ENCODE measurements at regions not wholly inside any gene's neighbourhood (a gene's known extent, or its start where the extent isn't known, plus 50 kb on each side); places are given as distances from the start of the nearest gene placed in this dataset.
"Not testable (repeated sequence)": the region's sequence is repeated elsewhere in the genome, so short reads cannot be mapped to it uniquely, and the experiment has no call there.

DNA sequence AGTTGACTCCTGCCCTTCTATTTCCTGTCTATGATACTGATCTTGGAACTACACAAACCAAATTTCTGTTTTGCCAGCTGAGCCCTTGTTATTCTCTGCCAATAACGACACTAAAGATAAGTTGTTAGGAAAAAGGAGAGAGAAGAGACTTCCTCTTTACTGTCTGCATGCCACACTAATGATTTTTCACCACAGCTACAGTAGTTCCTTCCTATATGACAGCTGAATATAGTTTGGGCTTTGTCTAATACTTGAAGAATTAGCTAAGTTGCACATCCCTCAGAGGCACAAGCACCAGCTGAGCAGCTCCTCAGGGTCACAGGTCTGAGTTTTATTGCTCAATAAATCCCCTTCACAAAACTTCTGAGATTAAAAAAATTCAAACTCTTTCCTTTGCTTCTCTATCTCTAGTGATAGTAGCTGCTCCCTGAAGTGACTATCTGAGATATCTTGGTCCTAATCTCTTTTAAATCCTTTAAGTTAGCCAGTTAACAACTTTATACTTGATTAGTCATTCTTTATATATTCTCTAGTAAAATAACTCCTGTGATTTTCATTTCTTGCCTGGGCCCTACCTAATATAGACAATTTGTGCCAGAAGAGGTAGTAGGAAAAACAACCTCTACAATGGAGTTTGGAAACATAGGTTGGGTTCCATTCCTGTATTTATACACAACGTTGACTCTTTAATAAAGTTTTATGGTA lies 253.0 kb upstream of the CNTNAP5 start:
- intact Hi-C loops (cut with DNase I) = no loop called here
- H3K27me3 ChIP-seq = no peaks in the 10 kb centered on the region
- H3K4me1 ChIP-seq = no peaks in the 10 kb centered on the region
- no peak overlapping the region for H3K27ac ChIP-seq
- H3K9me3 ChIP-seq = no peaks in the 10 kb centered on the region
- DNase-seq (no peak), ATAC-seq (no peak)
- H3K36me3 ChIP-seq = no peaks in the 10 kb centered on the region
- TF ChIP-seq, protein P1, sequence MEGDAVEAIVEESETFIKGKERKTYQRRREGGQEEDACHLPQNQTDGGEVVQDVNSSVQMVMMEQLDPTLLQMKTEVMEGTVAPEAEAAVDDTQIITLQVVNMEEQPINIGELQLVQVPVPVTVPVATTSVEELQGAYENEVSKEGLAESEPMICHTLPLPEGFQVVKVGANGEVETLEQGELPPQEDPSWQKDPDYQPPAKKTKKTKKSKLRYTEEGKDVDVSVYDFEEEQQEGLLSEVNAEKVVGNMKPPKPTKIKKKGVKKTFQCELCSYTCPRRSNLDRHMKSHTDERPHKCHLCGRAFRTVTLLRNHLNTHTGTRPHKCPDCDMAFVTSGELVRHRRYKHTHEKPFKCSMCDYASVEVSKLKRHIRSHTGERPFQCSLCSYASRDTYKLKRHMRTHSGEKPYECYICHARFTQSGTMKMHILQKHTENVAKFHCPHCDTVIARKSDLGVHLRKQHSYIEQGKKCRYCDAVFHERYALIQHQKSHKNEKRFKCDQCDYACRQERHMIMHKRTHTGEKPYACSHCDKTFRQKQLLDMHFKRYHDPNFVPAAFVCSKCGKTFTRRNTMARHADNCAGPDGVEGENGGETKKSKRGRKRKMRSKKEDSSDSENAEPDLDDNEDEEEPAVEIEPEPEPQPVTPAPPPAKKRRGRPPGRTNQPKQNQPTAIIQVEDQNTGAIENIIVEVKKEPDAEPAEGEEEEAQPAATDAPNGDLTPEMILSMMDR (IDR thresholded peaks at IDR 0.05) = no peak
- H3K4me3 ChIP-seq = no peak overlapping the region

DNA sequence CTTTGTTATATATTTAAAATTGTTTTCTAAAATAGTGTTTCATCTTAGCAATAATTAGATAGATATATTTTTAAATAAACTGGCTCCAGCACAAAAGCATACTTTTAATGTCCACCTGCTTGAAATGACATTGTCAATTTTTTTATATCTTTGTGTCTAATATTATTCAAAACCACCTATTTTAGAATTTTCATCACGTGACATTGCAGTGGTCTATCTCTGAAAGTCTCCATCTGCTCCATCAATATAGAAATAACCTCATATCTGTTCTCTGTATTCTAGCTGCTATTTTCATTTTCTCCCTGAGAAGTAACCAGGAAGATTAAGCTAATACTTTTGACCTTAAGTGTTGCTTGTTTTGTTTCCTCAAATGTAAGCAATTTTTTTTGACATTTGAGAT lies 248.0 kb upstream of the CNTNAP5 start:
- ATAC-seq (no peak), DNase-seq (no peak)
- intact Hi-C loops (cut with DNase I) = no loop called here
- TF ChIP-seq, protein P1 (IDR thresholded peaks at IDR 0.05) = no peak
- H3K4me3 ChIP-seq = no peak overlapping the region
- no peaks in the 10 kb centered on the region for H3K4me1 ChIP-seq
- H3K36me3 ChIP-seq = no peaks in the 10 kb centered on the region
- no peaks in the 10 kb centered on the region for H3K27me3 ChIP-seq
- no peaks in the 10 kb centered on the region for H3K9me3 ChIP-seq
- no peak overlapping the region for H3K27ac ChIP-seq

DNA sequence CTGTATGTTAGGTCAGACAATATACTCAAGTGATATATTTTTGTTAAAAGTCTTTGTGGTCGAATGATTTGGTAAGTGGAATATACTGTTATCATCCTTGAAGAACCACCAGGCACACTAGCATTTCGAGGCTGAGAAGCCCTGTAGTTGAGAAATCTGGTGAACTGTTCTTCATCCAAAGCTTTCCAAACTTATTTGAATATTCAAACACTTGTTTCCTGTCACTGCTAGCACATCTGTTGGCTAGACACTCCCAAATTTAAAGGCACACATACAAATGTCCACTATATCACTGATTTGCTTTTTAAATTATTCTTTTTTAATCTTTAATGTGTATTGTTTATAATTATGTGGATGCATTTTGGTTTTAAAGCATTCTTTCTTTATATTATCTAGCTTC lies 241.9 kb upstream of the CNTNAP5 start:
- no peaks in the 10 kb centered on the region for H3K9me3 ChIP-seq
- ATAC-seq (no peak), DNase-seq (no peak)
- H3K36me3 ChIP-seq = no peaks in the 10 kb centered on the region
- no peaks in the 10 kb centered on the region for H3K27me3 ChIP-seq
- H3K4me3 ChIP-seq = no peak overlapping the region
- TF ChIP-seq, protein P1 (IDR thresholded peaks at IDR 0.05) = no peak
- H3K4me1 ChIP-seq = no peaks in the 10 kb centered on the region
- intact Hi-C loops (cut with DNase I) = no loop called here
- H3K27ac ChIP-seq = no peak overlapping the region

DNA sequence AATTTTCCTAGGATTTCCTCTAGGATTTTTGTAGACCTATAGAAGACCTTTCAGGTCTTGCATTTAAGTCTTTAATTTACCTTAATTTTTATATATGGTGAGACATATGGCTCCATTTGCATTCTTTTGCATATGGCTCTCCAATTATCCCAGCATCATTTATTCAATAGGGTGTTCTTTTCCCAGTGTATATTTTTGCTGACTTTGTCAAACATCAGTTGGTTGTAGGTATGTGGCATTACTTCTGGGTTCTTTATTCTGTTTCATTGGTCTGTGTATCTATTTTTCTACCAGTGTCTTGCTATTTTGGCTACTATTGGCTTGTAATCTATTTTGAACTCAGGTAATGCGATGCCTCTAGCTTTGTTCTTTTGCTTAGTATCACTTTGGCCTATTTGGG lies 239.8 kb upstream of the CNTNAP5 start:
- Histone ChIP-seq H3K4me1 (no peaks in the 10 kb centered on the region), H3K27me3 (no peaks in the 10 kb centered on the region), H3K9me3 (no peaks in the 10 kb centered on the region), H3K4me3 (no peak overlapping the region), H3K36me3 (no peaks in the 10 kb centered on the region), H3K27ac (no peak overlapping the region)
- intact Hi-C loops (cut with DNase I) = no loop called here
- ATAC-seq (no peak), DNase-seq (no peak)
- TF ChIP-seq, protein P1 (IDR thresholded peaks at IDR 0.05) = no peak

DNA sequence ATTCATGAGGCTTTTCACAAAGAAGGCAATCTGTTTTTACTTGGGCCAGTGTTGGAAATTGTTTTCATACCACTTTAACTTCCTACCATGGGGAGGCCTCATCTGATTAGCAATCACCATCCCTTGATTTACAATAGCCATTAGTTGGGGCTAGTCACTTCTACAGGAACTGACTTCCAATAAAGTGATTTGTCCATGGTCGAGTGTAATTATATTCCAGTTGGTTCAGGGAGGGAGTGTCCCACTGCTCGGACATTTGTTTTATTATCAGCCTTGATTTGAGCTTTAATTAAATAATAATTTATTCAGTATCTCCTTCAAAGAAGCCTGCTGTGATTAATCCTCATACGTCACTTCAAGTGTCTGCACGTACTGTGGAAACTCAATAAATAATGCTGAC lies 233.9 kb upstream of the CNTNAP5 start:
- ATAC-seq (no peak), DNase-seq (no peak)
- H3K4me1 ChIP-seq = no peaks in the 10 kb centered on the region
- TF ChIP-seq, protein P1 (IDR thresholded peaks at IDR 0.05) = no peak
- H3K9me3 ChIP-seq = no peaks in the 10 kb centered on the region
- H3K27ac ChIP-seq = no peak overlapping the region
- H3K4me3 ChIP-seq = no peak overlapping the region
- no peaks in the 10 kb centered on the region for H3K36me3 ChIP-seq
- no peaks in the 10 kb centered on the region for H3K27me3 ChIP-seq
- intact Hi-C loops (cut with DNase I) = no loop called here

DNA sequence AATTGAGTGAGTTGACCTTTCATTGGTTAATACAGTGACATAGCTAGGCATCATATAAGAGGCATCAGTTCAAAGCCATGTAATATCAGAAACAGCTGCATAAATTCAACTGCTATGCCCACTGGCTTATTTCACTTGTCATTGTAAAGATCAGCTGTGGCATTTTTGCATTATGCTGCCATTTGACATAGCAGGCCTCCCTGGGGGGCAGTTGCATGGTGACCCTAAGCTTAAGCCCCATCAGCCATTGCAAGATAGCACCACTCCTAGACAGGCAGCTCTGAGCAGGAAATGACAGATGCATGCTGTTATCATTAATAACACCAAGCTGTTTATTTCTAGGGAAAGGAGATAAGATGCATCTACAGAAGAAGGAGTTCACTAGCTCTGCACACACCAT lies 233.4 kb upstream of the CNTNAP5 start:
- no peak for DNase-seq
- Histone ChIP-seq H3K9me3 (no peaks in the 10 kb centered on the region), H3K36me3 (no peaks in the 10 kb centered on the region), H3K27me3 (no peaks in the 10 kb centered on the region), H3K27ac (no peak overlapping the region), H3K4me3 (no peak overlapping the region), H3K4me1 (no peaks in the 10 kb centered on the region)
- intact Hi-C loops (cut with DNase I) = no loop called here
- TF ChIP-seq, protein P1 (IDR thresholded peaks at IDR 0.05) = no peak
- no peak for ATAC-seq

DNA sequence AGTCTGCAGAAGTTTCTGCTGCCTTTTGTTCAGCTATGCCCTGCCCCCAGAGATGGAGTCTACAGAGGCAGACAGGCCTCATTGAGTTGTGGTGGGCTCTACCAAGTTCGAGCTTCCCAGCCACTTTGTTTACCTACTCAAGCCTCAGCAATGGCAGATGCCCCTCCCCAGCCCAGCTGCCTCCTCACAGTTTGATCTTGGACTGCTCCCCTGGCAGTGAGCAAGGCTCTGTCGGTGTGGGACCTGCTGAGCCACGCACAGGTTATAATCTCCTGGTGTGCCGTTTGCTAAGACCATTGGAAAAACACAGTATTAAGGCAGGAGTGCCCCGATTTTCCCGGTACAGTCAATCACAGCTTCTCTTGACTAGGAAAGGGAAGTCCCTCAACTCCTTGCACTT lies 221.0 kb upstream of the CNTNAP5 start:
- H3K9me3 ChIP-seq; H3K4me1 ChIP-seq; DNase-seq; H3K4me3 ChIP-seq; H3K36me3 ChIP-seq; intact Hi-C loops (cut with DNase I); ATAC-seq; H3K27ac ChIP-seq; H3K27me3 ChIP-seq: not testable (repeated sequence)

DNA sequence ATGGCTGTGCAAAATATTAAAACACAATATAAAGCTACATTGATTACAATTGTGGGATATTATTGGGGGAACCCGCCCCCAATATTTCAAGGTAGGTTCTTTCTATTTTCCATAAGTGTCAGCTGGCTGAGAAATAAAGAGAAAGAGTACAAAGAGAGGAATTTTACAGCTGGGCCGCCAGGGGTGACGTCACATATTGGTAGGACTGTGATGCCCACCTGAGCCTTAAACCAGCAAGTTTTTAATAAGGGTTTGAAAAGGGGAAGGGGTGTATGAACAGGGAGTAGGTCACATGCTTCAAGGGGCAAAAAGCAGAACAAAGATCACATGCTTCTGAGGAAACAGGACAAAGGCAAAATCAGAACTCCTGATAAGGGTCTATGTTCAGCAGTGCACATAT lies 219.3 kb upstream of the CNTNAP5 start:
- H3K27me3 ChIP-seq; H3K36me3 ChIP-seq; H3K4me3 ChIP-seq; DNase-seq; H3K4me1 ChIP-seq; H3K27ac ChIP-seq; ATAC-seq; intact Hi-C loops (cut with DNase I): not testable (repeated sequence)
- H3K9me3 ChIP-seq = peaks cover 16% of the 10 kb centered on the region
